Neural progenitor cell (in vitro differentiated cells): ENCODE measurements at regions not wholly inside any gene's neighbourhood (a gene's known extent, or its start where the extent isn't known, plus 50 kb on each side); places are given as distances from the start of the nearest gene placed in this dataset.

Experiments
- CTCF ChIP-seq: fragments of 200-600 bp; sonication (generic); IDR thresholded peaks from 2 replicates; pipeline ENCODE4 v1.5.1; 2017; ENCODE audit warnings: antibody characterized with exemption, mild to moderate bottlenecking
- EZH2 ChIP-seq: fragments of 200-600 bp; sonication (generic); IDR thresholded peaks from 2 replicates; pipeline ENCODE4 v1.6.1; 2017; ENCODE audit warnings: antibody characterized with exemption, mild to moderate bottlenecking, moderate library complexity

GRCh38 chr6:112579601-112580000 lies 232.5 kb downstream of the RFPL4B start:
- TF ChIP-seq CTCF = no peak
- TF ChIP-seq EZH2 = no peak
